Astrocyte (in vitro differentiated cells and primary cell): ENCODE measurements at regions not wholly inside any gene's neighbourhood (a gene's known extent, or its start where the extent isn't known, plus 50 kb on each side); places are given as distances from the start of the nearest gene placed in this dataset.

Source experiments
- DNase-seq: peaks from one replicate; pipeline ENCODE4 v3.0.0-alpha.2; 2010; ENCODE audit warnings: low read depth
- FAIRE-seq: peaks from 2 replicates; lab custom pipeline; 2011; peaks lifted over from hg19 to GRCh38; lab: Jason Lieb, UNC
- H2AFZ ChIP-seq: 2 replicates; pipeline ENCODE4 v1.6.0; 2012; ENCODE audit warnings: low read depth, low read length, inconsistent platforms
- H3K27ac ChIP-seq: 2 replicates; pipeline ENCODE4 v1.5.1; 2011; ENCODE audit warnings: low read depth, low read length, inconsistent platforms
- H3K27me3 ChIP-seq: 2 replicates; pipeline ENCODE4 v1.6.0; 2011; ENCODE audit warnings: low read length, inconsistent platforms; ENCODE audit not compliant: insufficient read depth
- H3K36me3 ChIP-seq: 2 replicates; pipeline ENCODE4 v1.5.1; 2011; ENCODE audit warnings: low read length, inconsistent platforms; ENCODE audit not compliant: insufficient read depth
- H3K4me1 ChIP-seq: 2 replicates; pipeline ENCODE4 v1.5.1; 2011; ENCODE audit warnings: low read length, inconsistent platforms; ENCODE audit not compliant: insufficient read depth
- H3K4me2 ChIP-seq: 2 replicates; pipeline ENCODE4 v1.6.0; 2012; ENCODE audit warnings: low read length, inconsistent platforms
- H3K4me3 ChIP-seq: 2 replicates; pipeline ENCODE4 v1.5.1; 2011; ENCODE audit warnings: low read depth, mild to moderate bottlenecking, low read length, inconsistent platforms; ENCODE audit not compliant: insufficient read depth
- H3K79me2 ChIP-seq: 2 replicates; pipeline ENCODE4 v1.6.0; 2012; ENCODE audit warnings: mild to moderate bottlenecking, low read length, inconsistent platforms; ENCODE audit not compliant: insufficient read depth
- H3K9ac ChIP-seq: 2 replicates; pipeline ENCODE4 v1.6.0; 2012; ENCODE audit warnings: mild to moderate bottlenecking, low read length, inconsistent platforms
- H3K9me3 ChIP-seq: 2 replicates; pipeline ENCODE4 v1.5.1; 2012; ENCODE audit warnings: low read depth, mild to moderate bottlenecking, low read length, inconsistent platforms; ENCODE audit not compliant: insufficient read depth
- H4K20me1 ChIP-seq: 2 replicates; pipeline ENCODE4 v1.6.0; 2012; ENCODE audit warnings: low read length, inconsistent platforms; ENCODE audit not compliant: insufficient read depth
- H3K27ac Mint-ChIP-seq: one replicate; pipeline ENCODE4 v1.8.0; 2021; ENCODE audit warnings: mild to moderate bottlenecking, mixed read lengths; ENCODE audit not compliant: unreplicated experiment
- H3K27me3 Mint-ChIP-seq: one replicate; pipeline ENCODE4 v1.8.0; 2021; ENCODE audit warnings: low read depth, mixed read lengths; ENCODE audit not compliant: unreplicated experiment
- H3K36me3 Mint-ChIP-seq: one replicate; pipeline ENCODE4 v1.8.0; 2021; ENCODE audit warnings: low read depth, mixed read lengths; ENCODE audit not compliant: unreplicated experiment
- H3K4me1 Mint-ChIP-seq: one replicate; pipeline ENCODE4 v1.8.0; 2021; ENCODE audit warnings: low read depth, mixed read lengths; ENCODE audit not compliant: unreplicated experiment
- H3K4me3 Mint-ChIP-seq: one replicate; pipeline ENCODE4 v1.8.0; 2021; ENCODE audit warnings: mild to moderate bottlenecking, moderate library complexity, mixed read lengths; ENCODE audit not compliant: unreplicated experiment
- H3K9me3 Mint-ChIP-seq: one replicate; pipeline ENCODE4 v1.8.0; 2021; ENCODE audit warnings: mild to moderate bottlenecking, mixed read lengths; ENCODE audit not compliant: unreplicated experiment
- EZH2 ChIP-seq: IDR thresholded peaks from 2 replicates; pipeline ENCODE4 v1.6.1; 2012; ENCODE audit warnings: mild to moderate bottlenecking, low read length, inconsistent platforms; ENCODE audit not compliant: insufficient read depth
- TF ChIP-seq, protein P1 (sequence below): IDR thresholded peaks from 2 replicates; pipeline ENCODE4 v1.5.1; 2011; ENCODE audit warnings: low read depth, mild to moderate bottlenecking, inconsistent platforms, low read length, moderate library complexity; ENCODE audit not compliant: insufficient read depth

DNA sequence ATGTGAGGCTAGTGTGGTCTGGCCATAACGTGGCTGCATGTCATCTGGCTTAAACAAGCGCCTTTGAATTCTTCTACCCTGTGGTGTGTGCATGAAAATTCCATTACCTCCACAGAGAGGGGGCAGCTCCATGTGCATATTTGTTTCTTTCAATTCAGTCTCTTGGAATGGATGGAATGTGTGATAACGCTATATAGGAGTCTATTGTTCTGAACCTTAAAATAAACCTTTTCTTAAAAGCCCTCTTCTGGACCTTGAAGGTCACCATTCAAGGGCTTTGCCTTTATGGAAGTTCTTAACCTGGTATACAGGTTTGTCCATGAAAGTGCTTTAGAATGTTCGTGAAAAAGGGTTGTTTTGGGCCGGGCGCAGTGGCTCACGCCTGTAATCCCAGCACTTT lies 118.2 kb upstream of the ADGRL2 start:
- no peaks in the 10 kb centered on the region for H3K27me3 ChIP-seq
- FAIRE-seq (peak; percentile 65), DNase-seq (peak; percentile 92)
- H3K9ac ChIP-seq: no peak overlapping the region
- TF ChIP-seq EZH2: no peak
- TF ChIP-seq, protein P1, sequence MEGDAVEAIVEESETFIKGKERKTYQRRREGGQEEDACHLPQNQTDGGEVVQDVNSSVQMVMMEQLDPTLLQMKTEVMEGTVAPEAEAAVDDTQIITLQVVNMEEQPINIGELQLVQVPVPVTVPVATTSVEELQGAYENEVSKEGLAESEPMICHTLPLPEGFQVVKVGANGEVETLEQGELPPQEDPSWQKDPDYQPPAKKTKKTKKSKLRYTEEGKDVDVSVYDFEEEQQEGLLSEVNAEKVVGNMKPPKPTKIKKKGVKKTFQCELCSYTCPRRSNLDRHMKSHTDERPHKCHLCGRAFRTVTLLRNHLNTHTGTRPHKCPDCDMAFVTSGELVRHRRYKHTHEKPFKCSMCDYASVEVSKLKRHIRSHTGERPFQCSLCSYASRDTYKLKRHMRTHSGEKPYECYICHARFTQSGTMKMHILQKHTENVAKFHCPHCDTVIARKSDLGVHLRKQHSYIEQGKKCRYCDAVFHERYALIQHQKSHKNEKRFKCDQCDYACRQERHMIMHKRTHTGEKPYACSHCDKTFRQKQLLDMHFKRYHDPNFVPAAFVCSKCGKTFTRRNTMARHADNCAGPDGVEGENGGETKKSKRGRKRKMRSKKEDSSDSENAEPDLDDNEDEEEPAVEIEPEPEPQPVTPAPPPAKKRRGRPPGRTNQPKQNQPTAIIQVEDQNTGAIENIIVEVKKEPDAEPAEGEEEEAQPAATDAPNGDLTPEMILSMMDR: no peak
- H3K4me3 Mint-ChIP-seq: no peak overlapping the region
- H3K4me3 ChIP-seq: no peak overlapping the region
- H3K9me3 ChIP-seq: no peaks in the 10 kb centered on the region
- H3K27ac Mint-ChIP-seq: peak overlapping the region; percentile 84
- no peaks in the 10 kb centered on the region for H3K36me3 ChIP-seq
- peaks cover 16% of the 10 kb centered on the region for H3K4me1 ChIP-seq
- no peak overlapping the region for H2AFZ ChIP-seq
- no peaks in the 10 kb centered on the region for H4K20me1 ChIP-seq
- peaks cover 2% of the 10 kb centered on the region for H3K9me3 Mint-ChIP-seq
- peak overlapping the region; percentile 60 for H3K27ac ChIP-seq
- H3K36me3 Mint-ChIP-seq: no peaks in the 10 kb centered on the region
- peaks cover 24% of the 10 kb centered on the region for H3K4me1 Mint-ChIP-seq
- peak overlapping the region; percentile 50 for H3K4me2 ChIP-seq
- no peaks in the 10 kb centered on the region for H3K79me2 ChIP-seq
- no peaks in the 10 kb centered on the region for H3K27me3 Mint-ChIP-seq

DNA sequence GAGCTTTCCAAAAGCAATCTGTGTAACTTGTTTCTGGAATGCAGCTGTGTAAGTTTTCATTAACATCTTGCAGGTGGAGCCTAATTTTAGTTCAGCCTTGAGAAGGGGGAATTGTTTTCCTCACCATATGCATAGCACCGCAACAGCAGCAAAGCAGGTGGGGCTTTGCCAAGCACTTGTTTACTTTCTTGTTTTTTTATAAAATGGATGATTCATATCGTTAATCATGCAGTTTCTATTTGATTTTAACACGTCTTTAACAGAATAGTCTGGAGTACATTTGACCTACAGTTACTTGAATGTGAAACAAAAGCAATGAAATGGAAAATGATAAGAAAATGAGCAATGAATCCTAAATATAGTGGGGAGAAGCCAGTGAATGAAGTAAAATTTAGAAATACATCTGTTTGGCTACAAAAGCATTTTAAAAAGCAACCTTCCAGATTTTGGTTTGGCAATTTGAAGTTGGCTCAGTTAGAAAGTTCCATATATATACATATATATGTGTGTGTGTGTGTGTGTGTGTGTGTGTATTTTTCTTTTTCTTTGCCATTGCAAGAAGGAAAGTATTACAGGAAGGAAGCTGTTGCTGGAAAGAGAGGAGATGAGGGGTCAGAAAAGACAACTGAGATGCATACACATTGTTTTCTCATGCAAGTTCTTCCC lies 119.0 kb upstream of the ADGRL2 start:
- peak; percentile 73 for DNase-seq
- TF ChIP-seq EZH2: no peak
- TF ChIP-seq, protein P1: no peak
- FAIRE-seq: no peak
- no peaks in the 10 kb centered on the region for H4K20me1 ChIP-seq
- Mint-ChIP-seq H3K36me3 (no peaks in the 10 kb centered on the region), H3K27ac (peak overlapping the region; percentile 84), H3K4me1 (peaks cover 24% of the 10 kb centered on the region), H3K27me3 (no peaks in the 10 kb centered on the region), H3K9me3 (peaks cover 2% of the 10 kb centered on the region), H3K4me3 (no peak overlapping the region)
- no peak overlapping the region for H2AFZ ChIP-seq
- H3K4me3 ChIP-seq: no peak overlapping the region
- H3K36me3 ChIP-seq: no peaks in the 10 kb centered on the region
- no peaks in the 10 kb centered on the region for H3K27me3 ChIP-seq
- H3K4me1 ChIP-seq: peaks cover 16% of the 10 kb centered on the region
- H3K27ac ChIP-seq: peak overlapping the region; percentile 60
- H3K9me3 ChIP-seq: no peaks in the 10 kb centered on the region
- peak overlapping the region; percentile 23 for H3K9ac ChIP-seq
- peak overlapping the region; percentile 50 for H3K4me2 ChIP-seq
- H3K79me2 ChIP-seq: no peaks in the 10 kb centered on the region

DNA sequence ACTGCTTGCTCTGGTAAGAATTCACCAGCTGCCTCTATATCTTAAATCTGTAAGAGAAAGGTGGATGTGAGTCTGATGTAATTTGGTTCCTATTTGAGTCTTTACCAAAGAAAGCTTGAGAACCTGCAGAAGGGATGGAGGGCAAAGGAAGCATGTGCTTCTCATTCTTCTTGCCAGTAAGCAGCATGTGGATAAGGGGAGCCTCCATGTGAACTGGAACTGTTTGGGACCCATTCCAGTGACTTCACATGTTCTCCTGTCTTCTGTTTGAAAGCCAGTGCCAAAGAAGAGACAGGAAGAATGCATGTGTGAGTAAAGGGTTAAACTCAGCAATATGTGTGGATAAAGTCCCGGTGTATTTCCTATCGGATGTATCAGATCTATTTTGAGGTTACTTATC lies 119.6 kb upstream of the ADGRL2 start:
- Histone ChIP-seq H3K4me3 (no peak overlapping the region), H3K27me3 (no peaks in the 10 kb centered on the region), H4K20me1 (no peaks in the 10 kb centered on the region), H3K79me2 (no peaks in the 10 kb centered on the region), H3K36me3 (no peaks in the 10 kb centered on the region), H3K4me2 (peak overlapping the region; percentile 50), H2AFZ (peak overlapping the region; percentile 19), H3K9me3 (no peaks in the 10 kb centered on the region), H3K27ac (no peak overlapping the region), H3K9ac (no peak overlapping the region), H3K4me1 (peaks cover 16% of the 10 kb centered on the region)
- TF ChIP-seq EZH2: no peak
- TF ChIP-seq, protein P1: no peak
- H3K9me3 Mint-ChIP-seq: peaks cover 2% of the 10 kb centered on the region
- H3K27ac Mint-ChIP-seq: no peak overlapping the region
- FAIRE-seq (no peak), DNase-seq (no peak)
- no peak overlapping the region for H3K4me3 Mint-ChIP-seq
- H3K36me3 Mint-ChIP-seq: no peaks in the 10 kb centered on the region
- H3K27me3 Mint-ChIP-seq: no peaks in the 10 kb centered on the region
- peaks cover 24% of the 10 kb centered on the region for H3K4me1 Mint-ChIP-seq
